GM12892 (cell line): ENCODE measurements at regions not wholly inside any gene's neighbourhood (a gene's known extent, or its start where the extent isn't known, plus 50 kb on each side); places are given as distances from the start of the nearest gene placed in this dataset.
"Not testable (repeated sequence)": the region's sequence is repeated elsewhere in the genome, so short reads cannot be mapped to it uniquely, and the experiment has no call there.

Experiments used
- DNase-seq: peaks from one replicate; pipeline ENCODE4 v3.0.0; 2011; ENCODE audit not compliant: insufficient read length
- FAIRE-seq: peaks from 2 replicates; lab custom pipeline; 2011; peaks lifted over from hg19 to GRCh38; lab: Jason Lieb, UNC
- POLR2A ChIP-seq: IDR thresholded peaks from 2 replicates; pipeline ENCODE4 v1.6.1; 2011; ENCODE audit warnings: low read depth, low read length, control low read depth
- POLR2AphosphoS5 ChIP-seq: IDR thresholded peaks from 2 replicates; pipeline ENCODE4 v1.6.1; 2011; ENCODE audit warnings: low read depth, low read length, control low read depth
- TAF1 ChIP-seq: IDR thresholded peaks from 2 replicates; pipeline ENCODE4 v1.6.1; 2011; ENCODE audit warnings: low read depth, mild to moderate bottlenecking, control low read depth, low read length, borderline replicate concordance

DNA sequence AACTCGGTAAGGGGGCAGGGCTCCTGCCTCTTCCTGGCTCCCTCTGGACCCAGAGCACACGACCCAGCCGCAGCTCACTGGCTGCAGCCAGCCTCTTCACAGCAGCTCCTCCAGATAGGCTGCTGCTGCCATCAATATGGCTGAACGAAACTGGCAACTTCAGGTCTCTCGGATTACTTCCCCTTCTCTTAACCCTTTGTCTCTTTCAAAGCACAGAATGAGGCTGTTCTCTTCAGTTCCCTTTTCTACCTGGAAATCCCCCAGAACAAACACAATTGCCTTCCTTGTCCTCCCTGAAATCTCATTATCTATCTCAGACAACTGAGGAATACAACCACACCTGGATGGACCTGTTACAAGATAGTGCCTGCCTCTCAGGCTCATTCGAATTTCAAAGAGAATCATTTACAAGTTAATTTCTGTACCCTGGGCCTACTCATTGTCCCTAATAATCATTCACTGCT is 193.4 kb upstream of the MBL2 start:
- DNase-seq: peak; percentile 38
- peak; percentile 97 for FAIRE-seq
- TF ChIP-seq POLR2AphosphoS5 (0 out of 2 replicates have a peak, but pooled peaks have one; percentile 26), TAF1 (no peak)

DNA sequence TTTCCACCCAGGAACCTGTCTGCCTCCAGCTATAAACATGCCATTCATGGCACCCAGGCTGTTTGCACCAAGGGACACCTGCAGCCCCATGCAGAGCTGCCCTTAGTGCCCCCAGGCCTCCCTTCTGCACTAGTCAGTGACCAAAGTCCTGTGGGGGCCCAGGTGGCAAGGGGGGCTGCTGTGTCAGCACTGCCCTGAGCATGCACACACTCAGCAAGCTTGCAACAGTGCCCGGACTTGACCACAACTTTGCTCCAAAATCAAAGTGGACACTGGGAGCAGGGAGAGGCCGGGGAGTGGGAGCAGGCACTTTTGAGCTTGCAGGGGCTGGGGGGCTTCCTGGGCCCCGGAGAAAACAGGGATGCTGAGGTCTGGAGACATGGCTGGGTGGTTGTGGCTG is 192.9 kb upstream of the MBL2 start:
- TF ChIP-seq TAF1: no peak
- no peak for TF ChIP-seq POLR2A
- TF ChIP-seq POLR2AphosphoS5: no peak
- DNase-seq (no peak), FAIRE-seq (peak; percentile 27)

DNA sequence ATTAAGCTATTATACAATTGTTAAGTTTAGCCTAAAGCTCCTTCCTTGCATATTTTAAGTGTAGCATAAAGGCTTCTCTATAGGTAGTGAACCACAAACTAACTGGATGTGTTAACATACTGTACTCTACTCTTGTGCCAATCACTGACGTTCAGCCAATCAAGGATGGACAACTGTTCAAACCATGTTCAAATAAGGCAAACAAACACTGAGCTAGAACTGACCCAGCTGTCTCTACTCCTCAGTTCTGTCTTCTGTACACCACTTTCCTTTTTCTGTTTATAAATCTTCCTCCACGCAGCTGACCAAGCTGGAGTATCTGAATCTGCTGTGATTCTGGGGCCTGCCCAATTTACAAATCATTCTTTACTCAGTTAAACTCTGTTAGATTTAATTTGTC is 188.7 kb upstream of the MBL2 start:
- DNase-seq (no peak), FAIRE-seq (peak; percentile 63)
- TF ChIP-seq POLR2AphosphoS5 (no peak), POLR2A (no peak), TAF1 (no peak)

DNA sequence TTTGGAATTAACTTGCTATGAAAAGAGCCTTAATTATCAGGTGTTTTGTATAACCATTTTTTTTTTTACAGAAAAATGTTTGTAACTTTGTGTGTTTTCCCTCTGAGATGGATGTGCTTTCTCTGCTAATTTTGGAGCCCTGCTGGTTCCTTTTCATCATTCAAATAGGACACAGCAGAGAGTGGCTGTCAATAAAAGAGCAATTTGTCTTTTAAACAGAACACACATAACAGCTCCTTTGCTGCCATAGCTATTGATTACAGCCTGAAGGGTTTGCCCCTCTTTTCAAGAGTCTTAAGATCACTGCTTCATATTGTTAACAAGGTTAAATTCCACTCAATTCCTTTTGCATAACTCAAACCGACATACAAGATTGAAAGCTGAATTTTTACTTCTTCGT is 187.2 kb upstream of the MBL2 start:
- DNase-seq (no peak), FAIRE-seq (no peak)
- TF ChIP-seq POLR2A (no peak), POLR2AphosphoS5 (no peak), TAF1 (no peak)

DNA sequence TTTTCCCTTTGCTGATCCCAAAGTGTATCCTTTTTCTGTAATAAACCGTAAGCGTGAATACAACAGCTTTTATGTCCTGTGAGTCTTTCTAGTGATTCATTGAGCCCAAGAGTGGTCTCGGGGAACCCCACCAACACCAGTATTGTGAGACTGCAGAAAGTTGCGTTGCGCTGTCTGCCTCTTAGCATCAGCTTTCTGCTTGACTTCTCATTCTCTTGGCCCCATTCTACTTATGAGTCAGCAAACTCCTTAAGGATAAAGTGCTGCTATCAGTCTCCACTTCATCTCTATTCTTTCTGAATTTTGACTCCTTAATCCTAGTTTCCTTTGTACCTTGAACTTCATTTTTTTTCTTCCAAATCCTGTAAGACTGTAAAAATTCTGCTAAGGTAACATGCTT is 184.3 kb upstream of the MBL2 start:
- DNase-seq: no peak
- no peak for FAIRE-seq
- TF ChIP-seq POLR2A (no peak), POLR2AphosphoS5 (no peak), TAF1 (no peak)

DNA sequence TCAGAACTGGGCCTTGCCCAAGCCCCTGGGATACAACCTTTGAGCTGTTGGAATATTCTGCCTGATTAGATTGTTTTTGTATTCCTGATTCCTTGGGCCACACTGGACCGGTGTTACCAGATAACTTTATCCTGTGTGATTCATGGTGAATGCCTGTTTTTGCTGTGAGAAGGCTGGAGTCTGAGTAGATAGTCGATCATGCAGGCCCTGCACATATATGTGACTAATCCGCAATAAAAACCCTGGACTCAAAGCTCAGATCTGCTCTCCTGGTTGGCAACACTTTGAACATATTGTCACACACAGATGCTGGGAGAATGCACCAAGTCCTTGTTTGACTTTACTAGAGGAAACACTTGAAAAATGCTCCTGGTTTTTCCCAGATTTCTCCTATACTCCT is 183.9 kb upstream of the MBL2 start:
- TF ChIP-seq TAF1 (no peak), POLR2AphosphoS5 (no peak), POLR2A (no peak)
- DNase-seq: no peak
- no peak for FAIRE-seq

DNA sequence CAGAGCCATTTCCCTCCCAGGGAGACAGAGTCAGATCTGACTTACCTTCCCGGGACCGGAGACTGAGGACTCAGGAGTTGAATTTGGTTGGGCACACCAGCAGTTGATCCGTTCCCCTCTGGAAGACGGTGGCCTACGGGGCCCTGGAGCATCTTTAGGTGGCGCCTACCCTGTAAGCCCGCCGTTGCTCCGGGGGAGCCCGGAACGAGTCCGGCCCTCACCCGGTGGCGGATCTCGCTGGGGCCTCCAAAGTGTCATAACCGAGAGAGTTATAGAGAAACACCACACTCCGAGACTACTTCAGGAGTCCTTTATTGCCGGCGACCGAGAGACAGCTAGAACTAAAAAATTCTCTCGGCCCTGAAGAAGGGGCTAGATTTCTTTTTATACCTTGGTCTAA is 182.8 kb upstream of the MBL2 start:
- FAIRE-seq (no peak), DNase-seq (no peak)
- TF ChIP-seq POLR2AphosphoS5 (no peak), POLR2A (no peak)

DNA sequence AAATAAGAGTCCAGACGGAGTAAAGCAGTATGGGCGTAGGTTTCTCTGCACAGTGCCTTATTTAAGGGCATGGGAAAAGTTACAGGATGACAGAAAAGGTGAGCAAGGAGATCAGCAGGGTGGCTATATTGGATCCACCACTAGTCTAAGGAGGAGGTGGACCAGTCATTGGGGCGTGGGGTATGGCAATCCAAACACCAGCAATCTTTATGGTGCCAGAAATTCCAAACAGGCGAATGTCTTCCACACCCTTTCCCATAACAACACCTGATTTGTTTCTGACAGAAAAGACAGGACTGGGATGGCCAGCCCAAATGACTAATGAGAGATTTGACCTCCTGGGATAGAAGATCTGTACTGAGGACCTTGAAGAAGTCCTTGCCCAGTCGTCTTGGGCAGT is 181.8 kb upstream of the MBL2 start:
- no peak for DNase-seq
- no peak for FAIRE-seq
- TF ChIP-seq TAF1 (no peak), POLR2AphosphoS5 (no peak), POLR2A (no peak)

DNA sequence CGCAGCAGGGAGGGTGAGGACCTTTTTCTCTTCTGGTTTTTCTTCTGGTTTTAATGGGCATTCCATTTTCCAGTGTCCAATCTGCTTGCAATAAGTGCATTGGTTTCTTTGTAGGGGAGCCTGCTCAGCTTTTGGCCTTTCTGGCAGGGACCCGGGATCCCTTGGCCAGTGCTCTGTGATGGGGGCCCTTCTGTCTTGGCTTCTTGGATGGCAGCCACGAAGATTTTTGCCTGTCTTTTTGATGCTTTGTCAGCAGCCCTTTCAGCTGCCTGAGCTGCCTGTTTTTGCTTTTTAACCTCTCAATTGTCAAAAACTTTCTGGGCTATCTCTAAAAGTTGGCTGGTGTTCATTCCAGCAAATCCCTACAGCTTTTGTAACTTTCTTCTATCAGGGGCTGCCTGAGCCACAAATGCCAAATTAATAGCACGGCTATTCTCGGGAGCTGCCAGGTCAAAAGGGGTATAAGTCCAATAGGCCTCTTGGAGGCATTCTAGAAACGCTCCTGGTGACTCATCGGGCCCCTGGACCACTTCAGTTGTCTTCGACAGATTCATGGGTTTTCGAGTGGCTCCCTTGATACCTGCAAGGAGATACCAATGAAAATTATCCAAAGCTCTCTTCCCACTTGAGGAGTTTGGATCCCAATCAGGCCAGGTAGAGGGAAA is 179.9 kb upstream of the MBL2 start:
- TF ChIP-seq TAF1 (no peak), POLR2A (no peak), POLR2AphosphoS5 (no peak)
- no peak for FAIRE-seq

DNA sequence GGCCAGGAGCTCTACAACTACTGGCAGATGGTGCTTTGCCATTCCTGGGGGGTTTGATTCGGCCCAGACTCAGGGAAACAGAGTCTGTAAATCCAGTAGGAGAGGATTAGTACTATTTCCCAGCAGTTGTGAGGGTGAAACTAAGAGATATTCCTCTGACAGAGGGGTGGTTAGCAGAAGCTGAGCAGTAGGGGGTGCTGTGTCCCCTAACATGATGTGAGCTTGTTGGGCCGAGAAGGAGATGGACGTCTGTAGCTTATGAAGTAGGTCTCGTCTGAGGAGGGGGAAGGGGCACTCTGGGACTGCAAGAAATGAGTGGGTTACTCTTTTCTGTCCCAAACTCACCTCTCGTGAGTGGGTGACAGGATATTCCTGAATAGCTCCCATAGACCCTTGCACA is 179.2 kb upstream of the MBL2 start:
- TF ChIP-seq POLR2A: no peak
- no peak for TF ChIP-seq TAF1
- no peak for TF ChIP-seq POLR2AphosphoS5
- FAIRE-seq (peak; percentile 89), DNase-seq (no peak)

More for the DNA sequence above, 179.9 kb upstream of the MBL2 start:
- DNase-seq: no peak

DNA sequence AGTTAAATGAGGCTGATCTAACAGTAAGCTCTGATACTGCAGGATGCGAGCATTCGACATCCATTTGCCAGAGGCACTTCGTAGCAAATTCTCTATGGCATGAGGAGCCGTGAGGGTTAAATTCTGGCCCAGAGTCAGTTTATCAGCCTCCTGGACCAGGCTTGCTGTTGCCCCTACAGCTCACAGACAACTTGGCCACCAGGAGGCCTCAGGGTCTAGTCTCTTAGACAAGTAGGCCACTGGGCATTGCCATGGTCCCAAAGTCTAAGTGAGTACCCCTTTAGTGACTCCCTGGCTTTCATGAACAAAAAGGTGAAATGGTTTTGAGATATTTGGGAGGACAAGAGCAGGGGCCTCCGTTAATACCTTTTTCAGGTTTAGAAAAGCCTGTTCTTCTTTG is 178.0 kb upstream of the MBL2 start:
- TF ChIP-seq POLR2A (no peak), POLR2AphosphoS5 (no peak), TAF1 (no peak)
- no peak for DNase-seq
- FAIRE-seq: no peak

DNA sequence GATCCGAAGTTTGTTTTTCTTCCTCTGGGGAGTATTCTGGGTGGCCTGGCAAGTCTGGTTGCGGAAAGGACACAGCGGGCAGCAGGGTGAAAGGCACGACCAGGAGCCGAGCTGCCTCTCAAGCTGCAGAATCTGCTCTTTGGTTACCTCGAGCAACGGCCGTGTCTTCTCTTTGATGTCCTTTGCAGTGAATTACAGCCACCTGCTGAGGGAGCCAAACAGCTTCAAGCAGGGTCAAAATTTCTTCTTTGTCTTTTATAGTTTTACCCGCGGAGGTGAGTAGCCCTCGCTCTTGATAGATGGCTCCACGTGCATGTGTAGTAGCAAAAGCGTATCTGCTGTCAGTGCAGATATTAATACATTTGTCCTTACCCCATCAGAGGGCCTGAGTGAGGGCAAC is 177.3 kb upstream of the MBL2 start:
- FAIRE-seq: no peak
- DNase-seq: no peak
- TF ChIP-seq TAF1 (no peak), POLR2A (no peak), POLR2AphosphoS5 (no peak)

DNA sequence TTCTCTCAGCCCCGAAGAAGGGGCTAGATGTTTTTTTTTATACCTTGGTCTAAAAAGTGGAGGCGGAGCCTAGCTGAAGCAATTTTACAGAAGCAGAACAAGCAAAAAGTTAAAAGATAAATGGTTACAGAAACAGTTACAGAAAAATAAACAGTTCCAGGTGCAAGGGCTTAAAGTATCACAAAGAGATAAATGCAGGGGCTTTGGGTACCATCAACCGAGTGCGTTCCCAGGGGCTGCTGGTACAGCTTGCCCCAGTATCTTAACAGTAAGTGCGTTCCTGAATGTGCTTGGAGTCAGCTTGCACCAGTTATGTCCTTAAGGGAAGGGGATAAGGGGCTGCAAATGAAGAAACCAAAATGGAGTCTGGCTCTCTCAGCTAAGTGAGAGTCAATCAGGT is 173.9 kb upstream of the MBL2 start:
- FAIRE-seq: no peak
- DNase-seq: no peak
- TF ChIP-seq POLR2A (no peak), POLR2AphosphoS5 (no peak)

DNA sequence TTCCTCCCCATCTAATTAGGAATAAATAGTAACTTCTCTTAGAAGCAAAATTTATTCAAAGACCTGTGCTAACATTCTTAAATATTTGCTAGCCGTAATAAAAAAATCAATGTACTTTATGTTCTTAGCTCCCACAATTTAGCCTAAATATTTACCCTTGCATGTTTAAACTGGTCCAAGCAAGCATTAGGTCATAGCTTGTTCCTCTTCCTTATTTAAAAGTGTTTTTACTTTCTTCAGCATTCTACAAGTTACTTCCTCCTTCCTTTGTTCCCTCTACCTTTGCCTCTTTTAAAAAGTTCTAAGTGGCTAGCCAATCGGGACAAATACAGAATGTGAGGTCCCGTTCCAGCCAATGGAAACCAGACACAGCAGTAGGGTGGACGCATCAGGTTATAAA is 172.9 kb upstream of the MBL2 start:
- not testable (repeated sequence) for DNase-seq, FAIRE-seq
